Thoracic aorta (tissue), 2 donors: ENCODE measurements at regions not wholly inside any gene's neighbourhood (a gene's known extent, or its start where the extent isn't known, plus 50 kb on each side); places are given as distances from the start of the nearest gene placed in this dataset.
"Not testable (repeated sequence)": the region's sequence is repeated elsewhere in the genome, so short reads cannot be mapped to it uniquely, and the experiment has no call there.

Experiments
- ATAC-seq: fragments of 150-250 bp; one replicate; pipeline ENCODE4 v1.8.0; 2017; ENCODE audit warnings: low read depth; ENCODE audit not compliant: insufficient number of reproducible peaks, low FRiP score
- DNase-seq: peaks from one replicate; pipeline ENCODE4 v3.0.0-alpha.2; 2020; ENCODE audit warnings: low spot score
- H3K27ac ChIP-seq, 2 donors: fragments of 200-600 bp; sonication (generic); 1 replicate in 1 of 2; 2 replicates in 1 of 2; pipeline ENCODE4 v1.5.1; 2016; ENCODE audit warnings: mild to moderate bottlenecking in 2 of 2, moderate library complexity in 2 of 2
- H3K27me3 ChIP-seq: fragments of 200-600 bp; sonication (generic); replicated peaks from 2 replicates; pipeline ENCODE4 v1.6.0; 2016; ENCODE audit warnings: mild to moderate bottlenecking; ENCODE audit not compliant: insufficient read depth
- H3K36me3 ChIP-seq: fragments of 200-600 bp; sonication (generic); one replicate; pipeline ENCODE4 v1.5.1; 2016
- H3K4me1 ChIP-seq, 2 donors: fragments of 200-600 bp; sonication (generic); 1 replicate in 1 of 2; 2 replicates in 1 of 2; pipeline versions ENCODE4 v1.5.1 to v1.6.0; 2016; ENCODE audit warnings: low read depth in 2 of 2, mild to moderate bottlenecking in 1 of 2; ENCODE audit not compliant: control insufficient read depth in 1 of 2
- H3K4me3 ChIP-seq: fragments of 200-600 bp; sonication (generic); 2 replicates; pipeline ENCODE4 v1.5.1; 2016; ENCODE audit warnings: mild to moderate bottlenecking
- H3K9me3 ChIP-seq: fragments of 200-600 bp; sonication (generic); 2 replicates; pipeline ENCODE4 v1.5.1; 2016
- CTCF ChIP-seq: fragments of 200-600 bp; sonication (generic); IDR thresholded peaks from one replicate; pipeline ENCODE4 v1.5.1; 2019; ENCODE audit warnings: antibody characterized with exemption

DNA sequence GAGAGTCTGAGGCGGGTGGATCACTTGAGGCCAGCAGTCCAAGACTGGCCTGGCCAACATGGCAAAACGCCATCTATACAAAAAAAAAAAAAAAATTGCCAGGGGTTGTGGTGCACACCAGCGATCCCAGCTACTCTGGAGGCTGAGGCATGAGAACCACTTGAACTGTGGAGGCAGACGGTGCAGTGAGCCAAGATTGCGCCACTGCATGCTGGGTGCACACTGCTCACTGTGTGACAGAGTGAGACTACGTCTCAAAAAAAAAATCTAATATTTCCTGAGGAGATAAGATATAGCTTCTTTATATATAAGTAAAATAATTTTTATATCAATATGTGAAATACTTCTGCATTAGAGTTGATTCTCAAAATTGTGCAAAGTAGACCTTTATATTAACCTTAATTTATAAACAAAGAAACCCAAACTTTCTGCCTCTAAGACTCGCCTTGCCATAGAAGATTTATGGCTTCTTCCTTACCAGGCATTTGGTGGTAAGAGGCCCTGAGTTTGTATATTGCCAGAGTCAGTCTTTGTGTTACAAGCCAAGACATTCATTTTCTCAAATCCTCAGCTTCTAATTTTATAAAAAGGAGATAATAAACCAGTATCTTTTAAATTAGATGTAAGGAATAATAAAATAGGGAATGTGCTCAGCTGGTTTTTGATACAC, 1226.7 kb downstream of the FLRT2 start:
- no peaks in the 10 kb centered on the region for H3K9me3 ChIP-seq
- H3K4me3 ChIP-seq, result no peak overlapping the region
- ATAC-seq, result no peak
- H3K27ac ChIP-seq, result no peak overlapping the region
- TF ChIP-seq CTCF, result no peak
- H3K36me3 ChIP-seq, result no peaks in the 10 kb centered on the region
- H3K27me3 ChIP-seq, result no peaks in the 10 kb centered on the region
- H3K4me1 ChIP-seq, result no peaks in the 10 kb centered on the region
- DNase-seq, result no peak

GRCh38 chr14:86750488-86750887, 1220.5 kb downstream of the FLRT2 start:
- H3K9me3 ChIP-seq, H3K27ac ChIP-seq, H3K4me1 ChIP-seq, ATAC-seq, H3K27me3 ChIP-seq, H3K36me3 ChIP-seq, DNase-seq, H3K4me3 ChIP-seq: not testable (repeated sequence)

- H3K9me3 ChIP-seq, result no peaks in the 10 kb centered on the region
- DNase-seq, result no peak
- no peak for ATAC-seq
- no peaks in the 10 kb centered on the region for H3K36me3 ChIP-seq
- H3K27ac ChIP-seq, result no peak overlapping the region
- no peaks in the 10 kb centered on the region for H3K4me1 ChIP-seq
- TF ChIP-seq CTCF, result no peak
- H3K4me3 ChIP-seq, result no peak overlapping the region
- no peaks in the 10 kb centered on the region for H3K27me3 ChIP-seq
Measured at GRCh38 chr14:86739761-86740160, 1209.8 kb downstream of the FLRT2 start.

- not testable (repeated sequence) for H3K4me1 ChIP-seq, DNase-seq, H3K27me3 ChIP-seq, ATAC-seq, H3K9me3 ChIP-seq, H3K27ac ChIP-seq, H3K4me3 ChIP-seq, H3K36me3 ChIP-seq
Measured at GRCh38 chr14:86731427-86731826, 1201.5 kb downstream of the FLRT2 start.

DNA sequence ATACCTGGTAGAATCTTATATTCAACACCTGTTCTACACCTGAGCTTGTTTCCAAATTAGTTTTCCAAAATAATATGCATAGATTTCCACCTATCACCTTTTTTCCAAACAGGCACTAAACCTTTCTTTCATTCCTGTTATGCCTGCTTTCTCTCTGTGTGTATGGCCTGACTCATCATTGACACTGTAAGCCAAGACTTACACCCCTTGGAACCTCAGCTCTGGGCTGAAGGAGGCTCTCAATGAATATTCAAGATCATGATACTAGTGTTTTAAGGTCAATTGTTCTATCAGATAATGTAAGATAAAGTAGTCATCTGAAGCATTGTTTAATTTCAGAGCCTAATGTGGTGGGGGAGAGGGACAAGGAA, 1193.3 kb downstream of the FLRT2 start:
- DNase-seq, result no peak
- no peaks in the 10 kb centered on the region for H3K27me3 ChIP-seq

GRCh38 chr14:86722612-86723253, 1192.8 kb downstream of the FLRT2 start:
- Histone ChIP-seq H3K9me3 (no peaks in the 10 kb centered on the region), H3K27ac (no peak overlapping the region), H3K27me3 (no peaks in the 10 kb centered on the region), H3K36me3 (no peaks in the 10 kb centered on the region), H3K4me1 (no peaks in the 10 kb centered on the region), H3K4me3 (no peak overlapping the region)
- DNase-seq (no peak), ATAC-seq (no peak)
- TF ChIP-seq CTCF, result no peak

More for the DNA sequence above, 1193.3 kb downstream of the FLRT2 start:
- TF ChIP-seq CTCF, result no peak
- Histone ChIP-seq H3K9me3 (no peaks in the 10 kb centered on the region), H3K4me3 (no peak overlapping the region), H3K27ac (no peak overlapping the region), H3K4me1 (no peaks in the 10 kb centered on the region), H3K36me3 (no peaks in the 10 kb centered on the region)
- ATAC-seq, result no peak
